HEK293T (cell line): ENCODE measurements at regions not wholly inside any gene's neighbourhood (a gene's known extent, or its start where the extent isn't known, plus 50 kb on each side); places are given as distances from the start of the nearest gene placed in this dataset.

ENCODE experiments used
- BHLHE40 ChIP-seq: fragments of 450-650 bp; IDR thresholded peaks from 2 replicates; pipeline ENCODE4 v1.6.1; 2016; ENCODE audit warnings: mild to moderate bottlenecking, moderate library complexity, borderline replicate concordance
- FOXA1 ChIP-seq: fragments of 450-650 bp; IDR thresholded peaks from 2 replicates; pipeline ENCODE4 v1.6.1; 2016; ENCODE audit warnings: mild to moderate bottlenecking
- FOXM1 ChIP-seq: fragments of 450-650 bp; IDR thresholded peaks from 2 replicates; pipeline ENCODE4 v1.6.1; 2017; ENCODE audit warnings: mild to moderate bottlenecking, borderline replicate concordance
- SP1 ChIP-seq: fragments of 450-650 bp; IDR thresholded peaks from 2 replicates; pipeline ENCODE4 v1.6.1; 2017
- TARDBP ChIP-seq: fragments of 450-650 bp; IDR thresholded peaks from 2 replicates; pipeline ENCODE4 v1.6.1; 2016

DNA sequence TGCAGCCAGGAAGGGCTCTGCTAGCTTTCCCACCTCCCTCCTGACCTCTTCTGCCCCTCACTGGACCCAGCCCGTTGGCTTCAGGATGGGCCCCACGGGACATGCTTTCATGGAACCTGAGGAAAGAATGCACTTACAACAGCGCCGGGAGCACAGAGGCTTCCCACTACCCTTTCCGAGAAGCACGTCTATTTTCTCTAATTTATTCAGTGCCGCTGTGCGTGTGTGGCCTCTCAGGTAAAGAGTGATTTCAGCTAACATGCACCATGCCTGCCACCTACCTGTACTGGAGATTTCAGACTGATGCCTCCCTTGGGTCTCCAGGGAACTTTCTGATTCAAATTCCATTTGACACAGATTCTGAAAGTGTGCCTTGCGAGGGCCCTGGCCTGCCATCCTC is 140.1 kb downstream of the CYLD start:
- TF ChIP-seq SP1 (no peak), TARDBP (no peak), FOXA1 (no peak), BHLHE40 (no peak), FOXM1 (no peak)
